Smooth muscle cell (in vitro differentiated cells): ENCODE measurements at regions not wholly inside any gene's neighbourhood (a gene's known extent, or its start where the extent isn't known, plus 50 kb on each side); places are given as distances from the start of the nearest gene placed in this dataset.

Source experiments
- DNase-seq: peaks from one replicate; lab custom pipeline; 2025; ENCODE audit not compliant: unreplicated experiment; lab: John Stamatoyannopoulos, UW
- H2AFZ ChIP-seq: fragments of 200-600 bp; sonication (generic); 2 replicates; pipeline ENCODE4 v1.6.0; 2016; ENCODE audit warnings: antibody characterized with exemption, low read depth, mild to moderate bottlenecking
- H3F3A ChIP-seq: fragments of 200-600 bp; sonication (generic); 2 replicates; pipeline ENCODE4 v1.6.0; 2017; ENCODE audit warnings: antibody characterized with exemption, low read depth
- H3K27ac ChIP-seq: fragments of 200-600 bp; sonication (generic); 2 replicates; pipeline ENCODE4 v1.5.1; 2016; ENCODE audit warnings: low read depth, mild to moderate bottlenecking
- H3K27me3 ChIP-seq: fragments of 200-600 bp; sonication (generic); 2 replicates; pipeline ENCODE4 v1.6.1; 2016; ENCODE audit warnings: low read depth, mild to moderate bottlenecking
- H3K36me3 ChIP-seq: fragments of 200-600 bp; sonication (generic); 2 replicates; pipeline ENCODE4 v1.5.1; 2016; ENCODE audit warnings: low read depth
- H3K4me1 ChIP-seq: fragments of 200-600 bp; sonication (generic); 2 replicates; pipeline ENCODE4 v1.5.1; 2016; ENCODE audit warnings: low read depth
- H3K4me2 ChIP-seq: fragments of 200-600 bp; sonication (generic); 2 replicates; pipeline ENCODE4 v1.6.0; 2016; ENCODE audit warnings: mild to moderate bottlenecking
- H3K4me3 ChIP-seq: fragments of 200-600 bp; sonication (generic); 2 replicates; pipeline ENCODE4 v1.5.1; 2016; ENCODE audit warnings: mild to moderate bottlenecking
- H3K79me2 ChIP-seq: fragments of 200-600 bp; sonication (generic); 2 replicates; pipeline ENCODE4 v1.6.0; 2016; ENCODE audit warnings: low read depth, mild to moderate bottlenecking
- H3K9ac ChIP-seq: fragments of 200-600 bp; sonication (generic); 2 replicates; pipeline ENCODE4 v1.6.0; 2016; ENCODE audit warnings: low read depth
- H3K9me3 ChIP-seq: fragments of 200-600 bp; sonication (generic); replicated peaks from 2 replicates; pipeline ENCODE4 v1.5.1; 2016; ENCODE audit warnings: low read depth
- H4K20me1 ChIP-seq: fragments of 200-600 bp; sonication (generic); 2 replicates; pipeline ENCODE4 v1.6.0; 2016; ENCODE audit warnings: low read depth
- WGBS: methylation state at CpG from one replicate; pipeline ENCODE4 v1.1.7; 2016; ENCODE audit warnings: low lambda C conversion rate; 5-methylcytosine and 5-hydroxymethylcytosine counted together
- TF ChIP-seq, protein P1 (sequence below): fragments of 200-600 bp; sonication (generic); IDR thresholded peaks from 2 replicates; pipeline ENCODE4 v1.5.1; 2017; ENCODE audit warnings: borderline replicate concordance, mild to moderate bottlenecking, antibody characterized with exemption; ENCODE audit not compliant: insufficient read depth, poor library complexity, severe bottlenecking

GRCh38 chr9:134989206-134990065 is 71.7 kb upstream of the FCN1 start:
- H3K9ac ChIP-seq, result no peak overlapping the region
- no peaks in the 10 kb centered on the region for H3K9me3 ChIP-seq

DNA sequence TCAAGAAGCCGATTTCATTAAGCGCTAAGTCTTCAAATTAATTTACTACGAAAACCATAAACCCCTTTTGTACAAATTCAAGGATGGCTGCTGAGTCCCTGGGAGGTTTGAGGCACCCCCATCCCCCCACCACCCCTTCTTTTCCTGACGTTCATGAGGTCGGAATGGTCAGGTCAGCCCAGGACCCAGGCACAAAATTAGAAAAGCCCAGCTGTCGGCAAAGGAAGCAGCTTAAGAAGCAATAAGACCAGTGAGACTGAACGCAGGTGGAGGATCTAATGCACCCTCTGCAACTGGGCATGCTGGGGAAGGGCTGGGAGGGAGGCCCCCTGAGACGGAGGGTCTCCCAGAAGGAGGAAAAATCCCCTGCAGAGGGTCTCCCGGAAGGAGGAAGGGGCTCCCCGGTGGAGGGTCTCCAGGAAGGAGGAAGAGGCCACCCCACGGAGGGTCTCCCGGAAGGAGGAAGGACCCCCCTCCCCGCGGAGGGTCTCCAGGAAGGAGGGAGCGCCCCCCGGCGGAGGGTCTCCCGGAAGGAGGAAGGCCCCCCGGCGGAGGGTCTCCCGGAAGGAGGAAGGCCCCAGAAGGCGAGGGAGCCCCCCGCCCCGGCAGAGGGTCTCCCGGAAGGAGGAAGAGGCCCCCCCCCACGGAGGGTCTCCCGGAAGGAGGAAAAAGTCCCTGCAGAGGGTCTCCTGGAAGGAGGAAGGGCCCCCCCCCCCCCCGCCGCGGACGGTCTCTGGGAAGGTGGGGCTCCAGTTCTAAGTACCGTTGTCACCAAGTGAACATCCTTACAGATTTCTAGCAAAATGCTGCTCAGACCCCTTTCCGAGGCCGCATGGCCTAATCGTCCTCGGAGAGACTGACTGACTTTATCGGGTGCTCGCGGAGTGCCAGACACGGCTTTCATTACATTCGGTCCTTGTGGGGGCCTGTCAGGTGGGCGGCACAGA is 74.4 kb upstream of the FCN1 start:
- TF ChIP-seq, protein P1, sequence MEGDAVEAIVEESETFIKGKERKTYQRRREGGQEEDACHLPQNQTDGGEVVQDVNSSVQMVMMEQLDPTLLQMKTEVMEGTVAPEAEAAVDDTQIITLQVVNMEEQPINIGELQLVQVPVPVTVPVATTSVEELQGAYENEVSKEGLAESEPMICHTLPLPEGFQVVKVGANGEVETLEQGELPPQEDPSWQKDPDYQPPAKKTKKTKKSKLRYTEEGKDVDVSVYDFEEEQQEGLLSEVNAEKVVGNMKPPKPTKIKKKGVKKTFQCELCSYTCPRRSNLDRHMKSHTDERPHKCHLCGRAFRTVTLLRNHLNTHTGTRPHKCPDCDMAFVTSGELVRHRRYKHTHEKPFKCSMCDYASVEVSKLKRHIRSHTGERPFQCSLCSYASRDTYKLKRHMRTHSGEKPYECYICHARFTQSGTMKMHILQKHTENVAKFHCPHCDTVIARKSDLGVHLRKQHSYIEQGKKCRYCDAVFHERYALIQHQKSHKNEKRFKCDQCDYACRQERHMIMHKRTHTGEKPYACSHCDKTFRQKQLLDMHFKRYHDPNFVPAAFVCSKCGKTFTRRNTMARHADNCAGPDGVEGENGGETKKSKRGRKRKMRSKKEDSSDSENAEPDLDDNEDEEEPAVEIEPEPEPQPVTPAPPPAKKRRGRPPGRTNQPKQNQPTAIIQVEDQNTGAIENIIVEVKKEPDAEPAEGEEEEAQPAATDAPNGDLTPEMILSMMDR, result no peak
- no peak overlapping the region for H3K4me3 ChIP-seq
- WGBS, result 95% methylated on average over 30 of the region's 42 CpGs
- H3K36me3 ChIP-seq, result no peaks in the 10 kb centered on the region
- no peaks in the 10 kb centered on the region for H3K4me1 ChIP-seq
- no peak for DNase-seq
- H3K27ac ChIP-seq, result no peak overlapping the region
- no peaks in the 10 kb centered on the region for H3F3A ChIP-seq
- no peak overlapping the region for H2AFZ ChIP-seq
- no peaks in the 10 kb centered on the region for H4K20me1 ChIP-seq
- H3K9me3 ChIP-seq, result no peaks in the 10 kb centered on the region
- H3K9ac ChIP-seq, result no peak overlapping the region
- H3K79me2 ChIP-seq, result no peaks in the 10 kb centered on the region
- no peaks in the 10 kb centered on the region for H3K27me3 ChIP-seq
- no peak overlapping the region for H3K4me2 ChIP-seq

More at GRCh38 chr9:134989206-134990065, 71.7 kb upstream of the FCN1 start:
- TF ChIP-seq, protein P1, result no peak
- Histone ChIP-seq H3K4me1 (no peaks in the 10 kb centered on the region), H3K4me3 (no peak overlapping the region), H3K79me2 (no peaks in the 10 kb centered on the region), H3K27me3 (no peaks in the 10 kb centered on the region), H3K27ac (no peak overlapping the region), H4K20me1 (no peaks in the 10 kb centered on the region), H3K4me2 (no peak overlapping the region), H3K36me3 (no peaks in the 10 kb centered on the region), H3F3A (no peaks in the 10 kb centered on the region), H2AFZ (no peak overlapping the region)
- 95% methylated on average over 21 of the region's 23 CpGs for WGBS
- DNase-seq, result no peak

DNA sequence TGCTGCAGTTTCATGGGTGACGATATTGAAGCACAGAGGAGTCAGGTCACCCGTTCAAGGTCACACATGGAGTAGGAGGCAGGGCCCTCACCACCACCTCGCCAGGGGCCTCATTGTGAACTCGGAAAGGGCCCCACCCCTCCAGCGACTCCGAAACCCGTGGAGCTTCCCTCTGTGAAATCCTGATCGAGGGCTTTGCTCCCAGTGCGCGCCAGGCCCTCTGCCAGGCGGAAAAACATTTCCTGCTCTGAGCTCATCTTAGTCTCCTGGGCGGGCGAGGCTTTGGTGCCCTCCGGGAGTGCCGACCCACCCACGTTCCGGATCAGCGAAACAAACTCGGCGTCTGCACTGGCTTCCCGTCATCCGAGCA is 75.0 kb upstream of the FCN1 start:
- H3K27ac ChIP-seq, result no peak overlapping the region
- no peak for DNase-seq
- TF ChIP-seq, protein P1, result no peak
- H3K4me1 ChIP-seq, result no peaks in the 10 kb centered on the region
- WGBS, result 90% methylated on average over 22 of the region's 22 CpGs
- no peak overlapping the region for H3K4me2 ChIP-seq
- H3K79me2 ChIP-seq, result no peaks in the 10 kb centered on the region
- no peak overlapping the region for H3K4me3 ChIP-seq
- H3F3A ChIP-seq, result no peaks in the 10 kb centered on the region
- no peak overlapping the region for H2AFZ ChIP-seq
- H3K36me3 ChIP-seq, result no peaks in the 10 kb centered on the region
- H3K9ac ChIP-seq, result no peak overlapping the region
- H3K9me3 ChIP-seq, result no peaks in the 10 kb centered on the region
- no peaks in the 10 kb centered on the region for H4K20me1 ChIP-seq
- H3K27me3 ChIP-seq, result no peaks in the 10 kb centered on the region
